Hepatocyte (in vitro differentiated cells): ENCODE measurements at regions not wholly inside any gene's neighbourhood (a gene's known extent, or its start where the extent isn't known, plus 50 kb on each side); places are given as distances from the start of the nearest gene placed in this dataset.

ENCODE experiments used
- CTCF ChIP-seq: fragments of 200-600 bp; sonication (generic); IDR thresholded peaks from 2 replicates; pipeline ENCODE4 v1.5.1; 2016; ENCODE audit warnings: antibody characterized with exemption, mild to moderate bottlenecking; ENCODE audit not compliant: poor library complexity
- EZH2 ChIP-seq: fragments of 200-600 bp; sonication (generic); IDR thresholded peaks from 2 replicates; pipeline ENCODE4 v1.6.1; 2016; ENCODE audit warnings: antibody characterized with exemption, mild to moderate bottlenecking, borderline replicate concordance
- EZH2phosphoT487 ChIP-seq: fragments of 200-600 bp; sonication (generic); IDR thresholded peaks from one replicate; pipeline ENCODE4 v1.6.1; 2018; ENCODE audit warnings: antibody characterized with exemption, mild to moderate bottlenecking, low read depth, moderate library complexity; ENCODE audit not compliant: unreplicated experiment, severe bottlenecking

DNA sequence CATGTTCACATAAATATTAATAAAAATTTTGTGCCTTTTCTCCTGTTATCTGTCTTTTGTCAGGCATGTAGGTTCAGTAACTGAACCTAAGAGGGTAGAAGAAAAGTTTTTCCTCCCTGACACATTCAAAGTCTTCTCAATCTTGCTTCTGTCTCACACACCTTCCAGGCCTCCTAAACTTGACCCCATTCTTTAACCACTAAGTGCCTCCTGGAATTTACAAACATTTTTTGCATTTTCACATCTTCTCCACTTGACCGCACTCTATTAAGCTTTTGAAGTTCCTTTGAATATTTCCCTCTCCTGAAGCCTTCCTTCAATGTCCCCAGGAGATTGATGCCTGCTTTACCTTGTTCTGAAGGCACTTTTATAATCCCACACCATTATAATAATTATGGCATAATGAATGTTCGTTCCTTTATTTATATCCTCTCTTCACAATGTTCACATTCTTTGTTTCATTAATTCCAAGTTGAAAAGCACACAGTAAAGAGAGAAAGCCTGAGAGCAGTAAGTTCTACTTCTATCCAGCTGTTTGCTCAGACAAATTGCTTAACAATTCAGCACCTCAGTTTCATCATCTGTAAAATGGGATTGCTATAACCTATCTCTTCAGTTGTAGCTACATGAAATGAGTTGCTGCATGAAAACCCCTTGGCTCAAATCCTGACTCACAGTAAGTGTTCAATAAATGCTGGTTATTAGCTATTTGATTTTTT lies 184.8 kb upstream of the KLHL29 start:
- no peak for TF ChIP-seq CTCF
- TF ChIP-seq EZH2phosphoT487, result no peak
- no peak for TF ChIP-seq EZH2
